GM21528 (cell line): ENCODE measurements at regions not wholly inside any gene's neighbourhood (a gene's known extent, or its start where the extent isn't known, plus 50 kb on each side); places are given as distances from the start of the nearest gene placed in this dataset.

Experiments used
- ATAC-seq: cut with Tn5 transposase; IDR thresholded peaks from one replicate; pipeline ENCODE4 v1.9.1; 2021; ENCODE audit warnings: mild to moderate bottlenecking, moderate library complexity; ENCODE audit not compliant: unreplicated experiment, low FRiP score

GRCh38 chr15:70453238-70453637 is 310.1 kb downstream of the UACA start:
- ATAC-seq, result no peak

GRCh38 chr15:70451821-70452653 is 311.3 kb downstream of the UACA start:
- ATAC-seq, result no peak

GRCh38 chr15:70450142-70450443 is 313.3 kb downstream of the UACA start:
- ATAC-seq, result no peak

- no peak for ATAC-seq
Measured at GRCh38 chr15:70449311-70450141, 313.8 kb downstream of the UACA start.

GRCh38 chr15:70447928-70448698 is 315.2 kb downstream of the UACA start:
- ATAC-seq, result no peak

- ATAC-seq, result no peak
Measured at GRCh38 chr15:70447521-70447920, 315.8 kb downstream of the UACA start.

- no peak for ATAC-seq
Measured at GRCh38 chr15:70447081-70447480, 316.3 kb downstream of the UACA start.

GRCh38 chr15:70443486-70444273 is 319.7 kb downstream of the UACA start:
- ATAC-seq, result no peak

- ATAC-seq, result no peak
Measured at GRCh38 chr15:70442616-70443321, 320.6 kb downstream of the UACA start.

- ATAC-seq, result no peak
Measured at GRCh38 chr15:70442211-70442610, 321.1 kb downstream of the UACA start.

GRCh38 chr15:70440416-70441138 is 322.8 kb downstream of the UACA start:
- no peak for ATAC-seq

GRCh38 chr15:70439880-70440279 is 323.5 kb downstream of the UACA start:
- ATAC-seq, result no peak

GRCh38 chr15:70439304-70439877 is 324.0 kb downstream of the UACA start:
- ATAC-seq, result no peak

GRCh38 chr15:70438776-70439175 is 324.6 kb downstream of the UACA start:
- ATAC-seq, result no peak

- ATAC-seq, result no peak
Measured at GRCh38 chr15:70437882-70438451, 325.4 kb downstream of the UACA start.

- ATAC-seq, result no peak
Measured at GRCh38 chr15:70437089-70437488, 326.3 kb downstream of the UACA start.

- ATAC-seq, result peak; percentile 32
Measured at GRCh38 chr15:70436428-70436827, 326.9 kb downstream of the UACA start.

GRCh38 chr15:70435872-70436271 is 327.5 kb downstream of the UACA start:
- ATAC-seq, result peak; percentile 52
